GM13977 (cell line): ENCODE measurements at regions not wholly inside any gene's neighbourhood (a gene's known extent, or its start where the extent isn't known, plus 50 kb on each side); places are given as distances from the start of the nearest gene placed in this dataset.

Source experiments
- DNase-seq: peaks from one replicate; pipeline ENCODE4 v3.0.0; 2012; ENCODE audit warnings: low spot score
- in situ Hi-C: fragments of 300-500 bp; cut with MboI; formaldehyde crosslinking; loops from one replicate; pipeline ENCODE4 v1.12.0; 2022; ENCODE audit warnings: low sequenced_read_pairs, low pct_unique_long_range_greater_than_20kb, mixed read lengths, inconsistent platforms; ENCODE audit not compliant: unreplicated experiment
- TF ChIP-seq, protein P1 (sequence below): IDR thresholded peaks from 2 replicates; pipeline ENCODE4 v1.5.1; 2012; ENCODE audit warnings: mild to moderate bottlenecking, control low read depth; ENCODE audit not compliant: insufficient read depth; ENCODE audit errors: extremely low read depth, missing control alignments

DNA sequence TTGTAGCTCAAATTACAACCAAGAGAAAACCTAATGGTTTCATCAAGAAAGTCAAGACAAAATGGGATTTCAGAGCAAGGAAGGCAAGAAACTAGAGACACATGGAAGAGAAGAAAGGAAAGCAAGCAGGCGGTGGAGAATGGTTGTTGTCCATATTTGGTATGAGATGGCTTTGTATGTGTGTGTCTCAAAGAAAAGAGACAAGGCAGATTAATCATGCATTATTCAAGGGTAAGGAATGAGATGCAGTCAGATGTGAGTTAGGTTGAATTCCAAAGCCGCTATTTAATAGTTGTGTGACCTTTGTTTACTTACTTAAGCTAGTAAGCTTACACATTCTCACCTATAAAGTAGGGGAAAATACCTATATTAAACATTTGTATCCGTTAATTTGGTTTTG lies 1029.6 kb downstream of the CDH11 start:
- no peak for DNase-seq
- in situ Hi-C loops, result no loop called here
- TF ChIP-seq, protein P1, sequence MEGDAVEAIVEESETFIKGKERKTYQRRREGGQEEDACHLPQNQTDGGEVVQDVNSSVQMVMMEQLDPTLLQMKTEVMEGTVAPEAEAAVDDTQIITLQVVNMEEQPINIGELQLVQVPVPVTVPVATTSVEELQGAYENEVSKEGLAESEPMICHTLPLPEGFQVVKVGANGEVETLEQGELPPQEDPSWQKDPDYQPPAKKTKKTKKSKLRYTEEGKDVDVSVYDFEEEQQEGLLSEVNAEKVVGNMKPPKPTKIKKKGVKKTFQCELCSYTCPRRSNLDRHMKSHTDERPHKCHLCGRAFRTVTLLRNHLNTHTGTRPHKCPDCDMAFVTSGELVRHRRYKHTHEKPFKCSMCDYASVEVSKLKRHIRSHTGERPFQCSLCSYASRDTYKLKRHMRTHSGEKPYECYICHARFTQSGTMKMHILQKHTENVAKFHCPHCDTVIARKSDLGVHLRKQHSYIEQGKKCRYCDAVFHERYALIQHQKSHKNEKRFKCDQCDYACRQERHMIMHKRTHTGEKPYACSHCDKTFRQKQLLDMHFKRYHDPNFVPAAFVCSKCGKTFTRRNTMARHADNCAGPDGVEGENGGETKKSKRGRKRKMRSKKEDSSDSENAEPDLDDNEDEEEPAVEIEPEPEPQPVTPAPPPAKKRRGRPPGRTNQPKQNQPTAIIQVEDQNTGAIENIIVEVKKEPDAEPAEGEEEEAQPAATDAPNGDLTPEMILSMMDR, result no peak

DNA sequence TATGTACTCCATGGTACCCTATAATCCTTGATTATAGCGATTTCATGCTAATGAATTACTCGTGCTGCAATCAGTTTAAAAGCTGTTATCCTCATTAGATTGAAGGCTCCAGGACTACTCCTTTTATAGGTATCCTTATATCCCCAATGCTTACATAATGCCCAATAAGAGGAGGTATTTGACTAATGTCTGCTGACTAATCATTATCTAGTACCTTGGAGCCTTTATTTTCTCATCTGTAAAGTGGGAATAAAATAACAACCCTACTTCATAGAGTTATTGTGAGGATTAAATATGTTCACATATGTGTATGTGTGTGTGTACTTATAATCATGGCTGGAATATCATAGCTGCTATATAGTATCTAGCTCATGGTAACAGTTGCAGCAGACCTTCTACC lies 1031.5 kb downstream of the CDH11 start:
- no peak for DNase-seq
- in situ Hi-C loops, result no loop called here
- TF ChIP-seq, protein P1, result no peak

DNA sequence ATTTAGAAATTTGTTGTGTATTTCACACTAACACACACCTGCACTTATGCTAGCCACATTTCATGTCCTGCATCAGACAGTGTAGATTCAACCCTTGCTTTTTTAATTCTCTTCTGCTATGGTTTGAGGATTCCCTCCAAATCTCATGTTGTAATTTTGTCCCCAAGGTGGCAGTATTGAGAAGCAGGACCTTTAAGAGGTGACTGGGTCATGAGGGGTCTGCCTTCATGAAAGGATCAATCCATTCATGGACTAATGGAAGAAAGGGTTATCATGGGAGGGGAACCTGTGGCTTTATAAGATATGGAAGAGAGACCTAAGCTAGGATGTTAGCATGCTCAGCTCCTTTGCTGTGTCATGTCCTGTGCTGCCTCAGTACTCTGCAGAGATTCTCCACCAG lies 1032.2 kb downstream of the CDH11 start:
- TF ChIP-seq, protein P1, result peak; percentile 28
- no peak for DNase-seq
- in situ Hi-C loops, result no loop called here

DNA sequence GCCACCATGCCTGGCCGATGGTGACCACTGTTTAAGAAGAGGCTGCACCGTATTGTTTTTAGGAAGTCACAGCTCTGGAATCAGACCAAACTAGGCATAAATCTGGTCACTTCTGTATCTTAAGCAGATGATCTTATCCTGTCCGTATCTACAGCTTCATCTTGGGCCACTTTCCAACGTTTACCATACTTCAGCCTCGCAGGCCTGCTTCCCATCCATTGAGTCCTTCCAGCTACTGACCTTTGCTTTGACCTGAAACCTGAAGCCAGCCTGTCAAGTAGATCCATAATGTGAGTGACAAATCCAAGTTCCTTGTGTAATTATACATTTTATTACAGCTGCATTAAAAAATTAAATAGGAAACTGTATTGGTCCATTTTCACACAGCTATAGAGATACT lies 1033.0 kb downstream of the CDH11 start:
- TF ChIP-seq, protein P1, result no peak
- in situ Hi-C loops, result no loop called here
- no peak for DNase-seq

DNA sequence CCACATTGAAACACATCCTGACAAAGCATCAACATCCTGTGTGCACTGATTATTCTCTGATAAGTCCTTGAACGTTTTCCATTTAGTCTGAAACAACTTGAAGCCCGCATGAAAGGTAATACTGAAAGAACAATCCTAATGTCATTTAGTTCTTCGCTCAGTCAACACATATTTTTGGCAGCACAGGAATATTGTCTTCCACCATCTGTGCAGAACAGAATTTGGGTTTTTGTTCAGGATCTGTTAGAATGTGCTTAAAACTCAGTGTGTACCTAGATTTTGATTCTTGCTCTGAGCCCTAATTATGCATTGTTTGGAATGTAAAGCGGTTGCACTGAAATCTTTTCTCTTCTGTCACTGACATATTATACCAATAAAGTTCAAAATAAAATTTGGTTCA lies 1036.6 kb downstream of the CDH11 start:
- in situ Hi-C loops, result no loop called here
- no peak for DNase-seq
- TF ChIP-seq, protein P1, result no peak

DNA sequence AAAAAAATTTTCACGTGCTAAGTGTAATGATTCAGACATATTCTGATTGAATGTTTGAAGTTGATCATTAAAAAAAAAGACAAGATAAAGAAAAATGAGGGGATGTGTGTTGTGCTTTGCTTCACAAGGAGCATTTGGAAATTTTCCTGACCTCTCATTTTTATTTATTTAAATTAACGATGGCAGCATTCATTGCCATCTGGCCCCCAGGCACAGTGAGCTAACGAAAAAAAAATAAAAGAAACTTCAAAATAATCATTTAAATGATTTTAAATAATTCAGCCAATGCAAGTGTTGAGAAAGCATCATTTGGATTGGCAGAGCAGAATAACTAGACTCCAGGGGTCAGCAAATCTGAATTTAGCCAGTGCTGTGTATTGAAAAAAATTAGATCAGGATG lies 1037.2 kb downstream of the CDH11 start:
- TF ChIP-seq, protein P1, result no peak
- in situ Hi-C loops, result no loop called here
- no peak for DNase-seq
